ENCODE measurements at regions not wholly inside any gene's neighbourhood (a gene's known extent, or its start where the extent isn't known, plus 50 kb on each side); places are given as distances from the start of the nearest gene placed in this dataset.

- TF ChIP-seq, protein P1, sequence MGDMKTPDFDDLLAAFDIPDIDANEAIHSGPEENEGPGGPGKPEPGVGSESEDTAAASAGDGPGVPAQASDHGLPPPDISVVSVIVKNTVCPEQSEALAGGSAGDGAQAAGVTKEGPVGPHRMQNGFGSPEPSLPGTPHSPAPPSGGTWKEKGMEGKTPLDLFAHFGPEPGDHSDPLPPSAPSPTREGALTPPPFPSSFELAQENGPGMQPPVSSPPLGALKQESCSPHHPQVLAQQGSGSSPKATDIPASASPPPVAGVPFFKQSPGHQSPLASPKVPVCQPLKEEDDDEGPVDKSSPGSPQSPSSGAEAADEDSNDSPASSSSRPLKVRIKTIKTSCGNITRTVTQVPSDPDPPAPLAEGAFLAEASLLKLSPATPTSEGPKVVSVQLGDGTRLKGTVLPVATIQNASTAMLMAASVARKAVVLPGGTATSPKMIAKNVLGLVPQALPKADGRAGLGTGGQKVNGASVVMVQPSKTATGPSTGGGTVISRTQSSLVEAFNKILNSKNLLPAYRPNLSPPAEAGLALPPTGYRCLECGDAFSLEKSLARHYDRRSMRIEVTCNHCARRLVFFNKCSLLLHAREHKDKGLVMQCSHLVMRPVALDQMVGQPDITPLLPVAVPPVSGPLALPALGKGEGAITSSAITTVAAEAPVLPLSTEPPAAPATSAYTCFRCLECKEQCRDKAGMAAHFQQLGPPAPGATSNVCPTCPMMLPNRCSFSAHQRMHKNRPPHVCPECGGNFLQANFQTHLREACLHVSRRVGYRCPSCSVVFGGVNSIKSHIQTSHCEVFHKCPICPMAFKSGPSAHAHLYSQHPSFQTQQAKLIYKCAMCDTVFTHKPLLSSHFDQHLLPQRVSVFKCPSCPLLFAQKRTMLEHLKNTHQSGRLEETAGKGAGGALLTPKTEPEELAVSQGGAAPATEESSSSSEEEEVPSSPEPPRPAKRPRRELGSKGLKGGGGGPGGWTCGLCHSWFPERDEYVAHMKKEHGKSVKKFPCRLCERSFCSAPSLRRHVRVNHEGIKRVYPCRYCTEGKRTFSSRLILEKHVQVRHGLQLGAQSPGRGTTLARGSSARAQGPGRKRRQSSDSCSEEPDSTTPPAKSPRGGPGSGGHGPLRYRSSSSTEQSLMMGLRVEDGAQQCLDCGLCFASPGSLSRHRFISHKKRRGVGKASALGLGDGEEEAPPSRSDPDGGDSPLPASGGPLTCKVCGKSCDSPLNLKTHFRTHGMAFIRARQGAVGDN (IDR thresholded peaks at IDR 0.05), result no peak
- TF ChIP-seq CREM (IDR thresholded peaks at IDR 0.05; ENCODE audit: low read depth), result no peak
- TF ChIP-seq CBX5 (IDR thresholded peaks at IDR 0.05; ENCODE audit: low read depth), result no peak
- TF ChIP-seq STAT3 (IDR thresholded peaks at IDR 0.05; ENCODE audit: low read depth, low read length), result no peak
- TF ChIP-seq CUX1 (IDR thresholded peaks at IDR 0.05; ENCODE audit: insufficient replicate concordance, low read depth, low read length), result no peak
- TF ChIP-seq MEF2A (IDR thresholded peaks at IDR 0.05; ENCODE audit: insufficient read depth, low read depth, low read length), result no peak
- TF ChIP-seq USF2 (IDR thresholded peaks at IDR 0.05; ENCODE audit: borderline replicate concordance, low read depth, low read length), result no peak
- no peak for TF ChIP-seq E2F8 (IDR thresholded peaks at IDR 0.05; ENCODE audit: low read depth, partially characterized antibody)
Measured at GRCh38 chr18:29928081-29928480, 1114.5 kb downstream of the DSC3 start (continued).
